Pons (tissue), 1 donor: ENCODE measurements at regions not wholly inside any gene's neighbourhood (a gene's known extent, or its start where the extent isn't known, plus 50 kb on each side); places are given as distances from the start of the nearest gene placed in this dataset.

ENCODE experiments used
- DNase-seq: peaks from one replicate; pipeline ENCODE4 v3.0.0-alpha.2; 2016; ENCODE audit warnings: low spot score

DNA sequence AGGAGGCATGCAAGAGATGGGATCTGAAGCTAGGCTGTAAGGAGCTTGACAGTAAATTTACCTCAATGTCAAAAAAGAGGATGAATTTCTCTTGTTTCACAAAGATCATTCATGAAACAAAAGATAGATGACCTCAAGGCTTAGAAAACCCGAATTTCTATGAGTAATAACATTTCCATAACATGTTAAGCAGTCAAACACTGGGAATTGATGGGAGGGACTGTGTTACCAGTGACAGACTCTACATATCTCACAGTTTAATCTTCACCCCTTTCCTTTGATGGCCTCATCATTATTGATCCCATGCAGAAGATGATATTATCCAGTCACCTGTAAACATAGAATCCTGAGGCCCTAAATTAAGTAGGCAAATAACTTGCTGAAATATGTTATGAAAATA, 53.5 kb upstream of the VGLL3 start:
- no peak for DNase-seq

DNA sequence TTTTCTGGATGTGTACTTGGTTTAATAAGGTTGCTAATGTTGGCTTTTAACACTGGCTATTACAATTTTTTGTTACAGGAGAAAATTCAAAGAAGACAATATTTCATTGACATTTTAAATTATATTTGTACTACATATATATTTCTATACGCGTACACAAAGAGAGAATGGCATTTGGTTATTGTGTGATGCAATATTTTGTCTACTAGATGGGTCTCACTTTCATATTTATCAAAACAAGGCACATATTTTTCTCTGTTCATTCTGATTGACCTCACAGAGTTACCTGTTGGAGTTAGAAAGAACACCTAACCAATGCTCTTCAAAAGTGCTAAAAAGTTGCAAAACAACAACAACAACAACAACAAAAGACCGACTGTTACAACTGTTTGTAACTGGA, 50.2 kb upstream of the VGLL3 start:
- DNase-seq: no peak
